GM23338 (cell line): ENCODE measurements at regions not wholly inside any gene's neighbourhood (a gene's known extent, or its start where the extent isn't known, plus 50 kb on each side); places are given as distances from the start of the nearest gene placed in this dataset.

Experiments used
- ATAC-seq: fragments of 200-7000 bp; cut with Tn5 transposase; 3 replicates; pipeline ENCODE4 v1.9.1; 2020
- DNase-seq: peaks from one replicate; pipeline ENCODE4 v3.0.0-alpha.2; 2015; ENCODE audit warnings: low spot score
- H2AFZ ChIP-seq: fragments of 200-600 bp; sonication (generic); 2 replicates; pipeline ENCODE4 v1.8.0; 2016; ENCODE audit warnings: antibody characterized with exemption, mild to moderate bottlenecking, moderate library complexity
- H3F3A ChIP-seq: fragments of 200-600 bp; sonication (generic); replicated peaks from 2 replicates; pipeline ENCODE4 v1.8.0; 2017; ENCODE audit warnings: antibody characterized with exemption, mixed run types, low read depth
- H3K27ac ChIP-seq: fragments of 200-600 bp; sonication (generic); 2 replicates; pipeline ENCODE4 v1.6.1; 2016; ENCODE audit warnings: low read depth
- H3K27me3 ChIP-seq: fragments of 200-600 bp; sonication (generic); 2 replicates; pipeline ENCODE4 v1.8.0; 2016; ENCODE audit warnings: mild to moderate bottlenecking, mixed run types, moderate library complexity; ENCODE audit not compliant: insufficient read depth
- H3K36me3 ChIP-seq: fragments of 200-600 bp; sonication (generic); 2 replicates; pipeline ENCODE4 v1.8.0; 2016; ENCODE audit warnings: mild to moderate bottlenecking; ENCODE audit not compliant: insufficient read depth
- H3K4me1 ChIP-seq: fragments of 200-600 bp; sonication (generic); 2 replicates; pipeline ENCODE4 v1.8.0; 2016; ENCODE audit warnings: mild to moderate bottlenecking, moderate library complexity; ENCODE audit not compliant: insufficient read depth
- H3K4me2 ChIP-seq: fragments of 200-600 bp; sonication (generic); 2 replicates; pipeline ENCODE4 v1.7.1; 2017; ENCODE audit warnings: mixed run types
- H3K4me3 ChIP-seq: fragments of 200-600 bp; sonication (generic); 2 replicates; pipeline ENCODE4 v1.6.1; 2016; ENCODE audit warnings: mixed run types
- H3K79me2 ChIP-seq: fragments of 200-600 bp; sonication (generic); replicated peaks from 2 replicates; pipeline ENCODE4 v1.8.0; 2017; ENCODE audit warnings: mild to moderate bottlenecking; ENCODE audit not compliant: insufficient read depth
- H3K9me2 ChIP-seq: fragments of 200-600 bp; sonication (generic); 2 replicates; pipeline ENCODE4 v1.8.0; 2017; ENCODE audit not compliant: insufficient read depth
- H4K20me1 ChIP-seq: fragments of 200-600 bp; sonication (generic); replicated peaks from 2 replicates; pipeline ENCODE4 v1.8.0; 2017; ENCODE audit warnings: mild to moderate bottlenecking; ENCODE audit not compliant: insufficient read depth
- H3K27ac Mint-ChIP-seq: 2 replicates; pipeline ENCODE4 v1.8.0; 2020; ENCODE audit warnings: inconsistent platforms, mild to moderate bottlenecking, moderate library complexity, mixed read lengths
- H3K27me3 Mint-ChIP-seq: 3 replicates; pipeline ENCODE4 v1.8.0; 2022; ENCODE audit warnings: low read depth, mild to moderate bottlenecking, moderate library complexity, mixed read lengths, inconsistent platforms; ENCODE audit not compliant: insufficient read depth, poor library complexity
- H3K36me3 Mint-ChIP-seq: 3 replicates; pipeline ENCODE4 v1.8.0; 2021; ENCODE audit warnings: low read depth, mild to moderate bottlenecking, inconsistent platforms, moderate library complexity, mixed read lengths
- H3K4me1 Mint-ChIP-seq: 3 replicates; pipeline ENCODE4 v1.8.0; 2020; ENCODE audit warnings: mild to moderate bottlenecking, inconsistent platforms, mixed read lengths
- H3K4me3 Mint-ChIP-seq: 3 replicates; pipeline ENCODE4 v1.8.0; 2021; ENCODE audit warnings: moderate library complexity, mild to moderate bottlenecking, inconsistent platforms, mixed read lengths
- H3K9me3 Mint-ChIP-seq: 3 replicates; pipeline ENCODE4 v1.8.0; 2020; ENCODE audit warnings: moderate library complexity, mild to moderate bottlenecking, inconsistent platforms, mixed read lengths
- CTCF ChIP-seq, 2 experiments: fragments of 200-600 bp in 1 of 2; sonication (generic) in 1 of 2; conservative IDR thresholded peaks; 2 replicates each; pipeline versions ENCODE4 v1.5.1 to v1.6.1; 2016 to 2017; ENCODE audit warnings: antibody characterized with exemption in 2 of 2, low read depth in 2 of 2, mild to moderate bottlenecking in 2 of 2, moderate library complexity in 1 of 2
- EZH2 ChIP-seq: fragments of 200-600 bp; sonication (generic); IDR thresholded peaks from one replicate; pipeline ENCODE4 v1.8.0; 2017; ENCODE audit warnings: antibody characterized with exemption, mild to moderate bottlenecking, low read depth; ENCODE audit not compliant: unreplicated experiment
- EZH2phosphoT487 ChIP-seq: fragments of 200-600 bp; sonication (generic); IDR thresholded peaks from one replicate; pipeline ENCODE4 v1.8.1; 2018; ENCODE audit warnings: antibody characterized with exemption; ENCODE audit not compliant: unreplicated experiment
- POLR2AphosphoS5 ChIP-seq: IDR thresholded peaks from 2 replicates; pipeline ENCODE4 v1.6.1; 2016; ENCODE audit warnings: antibody characterized with exemption, low read depth
- REST ChIP-seq: IDR thresholded peaks from one replicate; pipeline ENCODE4 v1.6.1; 2018; ENCODE audit warnings: antibody characterized with exemption; ENCODE audit not compliant: unreplicated experiment
- ZNF331 ChIP-seq: fragments of 250-450 bp; sonication (Bioruptor Pico); IDR thresholded peaks from 2 replicates; pipeline ENCODE4 v1.5.0; 2020; ENCODE audit warnings: low read depth, mild to moderate bottlenecking, moderate library complexity
- ZNF462 ChIP-seq: fragments of 250-450 bp; sonication (Bioruptor Pico); IDR thresholded peaks from 2 replicates; pipeline ENCODE4 v1.5.0; 2020; ENCODE audit warnings: mild to moderate bottlenecking, moderate library complexity

- Histone ChIP-seq H3K4me3 (no peak overlapping the region), H3K79me2 (no peaks in the 10 kb centered on the region), H2AFZ (no peak overlapping the region), H3F3A (no peaks in the 10 kb centered on the region), H3K4me2 (no peak overlapping the region), H3K4me1 (no peaks in the 10 kb centered on the region), H3K9me2 (no peaks in the 10 kb centered on the region; the same call in 1 of the 2 replicates), H4K20me1 (no peaks in the 10 kb centered on the region), H3K36me3 (no peaks in the 10 kb centered on the region), H3K27me3 (no peaks in the 10 kb centered on the region), H3K27ac (no peak overlapping the region)
- Mint-ChIP-seq H3K4me1 (peaks cover 11% of the 10 kb centered on the region), H3K9me3 (no peaks in the 10 kb centered on the region), H3K27me3 (peaks cover 2% of the 10 kb centered on the region), H3K27ac (no peak overlapping the region), H3K4me3 (no peak overlapping the region), H3K36me3 (no peaks in the 10 kb centered on the region)
- DNase-seq (no peak), ATAC-seq (no peak)
- TF ChIP-seq CTCF (conservative IDR thresholded peaks at IDR 0.05; ENCODE audit: low read depth in 2 of 2): no peak
- no peak for TF ChIP-seq ZNF462 (CRISPR knock-in tag)
- no peak for TF ChIP-seq EZH2phosphoT487
- no peak for TF ChIP-seq ZNF331 (CRISPR knock-in tag)
- TF ChIP-seq REST: no peak
- no peak for TF ChIP-seq EZH2
- no peak for TF ChIP-seq POLR2AphosphoS5
These were observed 69.0 kb upstream of the GNAO1 start for GRCh38 chr16:56122251-56122650.
